K562 (cell line): ENCODE measurements at regions not wholly inside any gene's neighbourhood (a gene's known extent, or its start where the extent isn't known, plus 50 kb on each side); places are given as distances from the start of the nearest gene placed in this dataset.

Source experiments
- ATAC-seq: fragments of 200-7000 bp; cut with Tn5 transposase; 3 replicates; pipeline ENCODE4 v1.9.1; 2020; ENCODE audit warnings: moderate library complexity
- BruUV-seq: library from RNA; stranded (reverse); fragments of 400-500 nt; replicated peaks from 2 replicates; lab custom pipeline; 2021; lab: Mats Ljungman, UMichigan
- CTCF ChIA-PET: fragments of 300-600 bp; formaldehyde crosslinking; extraction: SDS; loops from one replicate; lab custom pipeline; 2021; ENCODE audit warnings: low intra/inter-chr PET ratio; lab: Yijun Ruan, JAX
- POLR2A ChIA-PET: fragments of 300-600, 350-650 bp; sonication (Branson Sonifier 250); formaldehyde crosslinking; extraction: SDS; loops from one replicate; lab custom pipeline; 2021; ENCODE audit warnings: antibody characterized with exemption, inconsistent platforms; lab: Yijun Ruan, JAX
- DNase-seq, 4 experiments: peaks; one replicate each; pipeline versions ENCODE4 v3.0.0 to v3.0.0-alpha.2; 2011 to 2018; ENCODE audit warnings: low spot score in 3 of 4, mixed read lengths in 3 of 4; ENCODE audit errors: extremely low read depth in 1 of 4
- FAIRE-seq: peaks from 2 replicates; lab custom pipeline; 2011; peaks lifted over from hg19 to GRCh38; lab: Jason Lieb, UNC
- H2AFZ ChIP-seq: 2 replicates; pipeline ENCODE4 v1.6.0; 2011; ENCODE audit warnings: low read depth, low read length, control low read depth, inconsistent platforms
- H3K27ac ChIP-seq: fragments of 200-600 bp; 3 replicates; pipeline ENCODE4 v1.8.0; 2011; ENCODE audit warnings: low read depth, mild to moderate bottlenecking, control low read depth, inconsistent platforms, low read length, moderate library complexity, mixed read lengths; ENCODE audit errors: extremely low read depth
- H3K27me3 ChIP-seq, 2 experiments: fragments of 300-600 bp in 1 of 2; 2 replicates in 1 of 2; 3 replicates in 1 of 2; pipeline versions ENCODE4 v1.6.0 to v1.8.0; 2011; ENCODE audit warnings: inconsistent platforms in 2 of 2, low read length in 2 of 2, mild to moderate bottlenecking in 1 of 2, mixed read lengths in 1 of 2, moderate library complexity in 1 of 2; ENCODE audit not compliant: control insufficient read depth in 2 of 2, insufficient read depth in 2 of 2
- H3K36me3 ChIP-seq: fragments of 300-600 bp; 3 replicates; pipeline ENCODE4 v1.8.0; 2011; ENCODE audit warnings: mild to moderate bottlenecking, low read length, inconsistent platforms; ENCODE audit not compliant: control insufficient read depth, insufficient read depth
- H3K4me1 ChIP-seq, 2 experiments: fragments of 200-600 bp in 1 of 2; replicated peaks in 1 of 2; 2 replicates in 1 of 2; 3 replicates in 1 of 2; pipeline versions ENCODE4 v1.5.1 to v1.8.0; 2011; ENCODE audit warnings: inconsistent platforms in 2 of 2, low read length in 2 of 2, mild to moderate bottlenecking in 1 of 2, mixed read lengths in 1 of 2, moderate library complexity in 1 of 2; ENCODE audit not compliant: control insufficient read depth in 2 of 2, insufficient read depth in 2 of 2
- H3K4me2 ChIP-seq: 2 replicates; pipeline ENCODE4 v1.6.1; 2011; ENCODE audit warnings: low read length, control low read depth, inconsistent platforms, mixed read lengths; ENCODE audit not compliant: insufficient read depth
- H3K4me3 ChIP-seq: fragments of 200-600 bp; sonication (generic), shearing (Covaris generic); 2 replicates; pipeline ENCODE4 v1.5.1; 2016; ENCODE audit warnings: control low read depth, inconsistent platforms
- H3K79me2 ChIP-seq: fragments of 200-600 bp; 3 replicates; pipeline ENCODE4 v1.8.0; 2011; ENCODE audit warnings: low read length, inconsistent platforms; ENCODE audit not compliant: control insufficient read depth, insufficient read depth
- H3K9ac ChIP-seq, 2 experiments: 2 replicates each; pipeline versions ENCODE4 v1.6.0 to v1.6.1; 2011; ENCODE audit warnings: low read depth in 2 of 2, low read length in 2 of 2, control low read depth in 1 of 2, inconsistent platforms in 1 of 2, mild to moderate bottlenecking in 1 of 2, mixed read lengths in 1 of 2; ENCODE audit not compliant: insufficient read depth in 1 of 2
- H3K9me1 ChIP-seq: one replicate; pipeline ENCODE4 v1.6.0; 2011; ENCODE audit warnings: inconsistent platforms, mild to moderate bottlenecking, low read length, moderate library complexity; ENCODE audit not compliant: control insufficient read depth, insufficient read depth
- H3K9me3 ChIP-seq: replicated peaks from 2 replicates; pipeline ENCODE4 v1.5.1; 2011; ENCODE audit warnings: low read depth, low read length, inconsistent platforms; ENCODE audit not compliant: control insufficient read depth, insufficient read depth
- H4K20me1 ChIP-seq: replicated peaks from 2 replicates; pipeline ENCODE4 v1.6.1; 2011; ENCODE audit warnings: low read length, inconsistent platforms, mixed read lengths; ENCODE audit not compliant: control insufficient read depth, insufficient read depth
- ELF1 ChIP-seq: fragments of 200-800 bp; sonication (Bioruptor generic); IDR thresholded peaks from 2 replicates; pipeline ENCODE4 v1.6.1; 2016; ENCODE audit warnings: missing genetic modification characterization, missing compliant biosample characterization
- SRF ChIP-seq, 2 experiments: fragments of 250-450, 450-650 bp in 1 of 2; sonication (Bioruptor Pico) in 1 of 2; sonication (generic) in 1 of 2; formaldehyde crosslinking; IDR thresholded peaks; 2 replicates each; pipeline versions ENCODE4 v1.5.0 to v1.5.1; 2020 to 2022; ENCODE audit warnings: mild to moderate bottlenecking in 1 of 2, missing genetic modification reagents in 1 of 2
- WGBS: fragments of 100-300 bp; shearing (Covaris generic); methylation state at CpG from one replicate; pipeline ENCODE4 v1.1.6; 2016; ENCODE audit warnings: low coverage, mixed read lengths; ENCODE audit not compliant: insufficient coverage; ENCODE audit errors: missing lambda C conversion rate; 5-methylcytosine and 5-hydroxymethylcytosine counted together
- in situ Hi-C: fragments of 300-500 bp; cut with MboI; formaldehyde crosslinking; loops from 4 replicates; pipeline ENCODE4 v1.15.0; 2018; ENCODE audit warnings: inconsistent platforms, mixed read lengths
- intact Hi-C: fragments of 100-400 bp; cut with micrococcal nuclease; formaldehyde crosslinking; loops from 2 replicates; pipeline ENCODE4 v1.14.2; 2022
- TF ChIP-seq, protein P1 (sequence below): sonication (generic); formaldehyde crosslinking; IDR thresholded peaks from 2 replicates; pipeline ENCODE4 v1.8.1; 2023; ENCODE audit warnings: missing genetic modification reagents, mild to moderate bottlenecking, borderline replicate concordance

DNA sequence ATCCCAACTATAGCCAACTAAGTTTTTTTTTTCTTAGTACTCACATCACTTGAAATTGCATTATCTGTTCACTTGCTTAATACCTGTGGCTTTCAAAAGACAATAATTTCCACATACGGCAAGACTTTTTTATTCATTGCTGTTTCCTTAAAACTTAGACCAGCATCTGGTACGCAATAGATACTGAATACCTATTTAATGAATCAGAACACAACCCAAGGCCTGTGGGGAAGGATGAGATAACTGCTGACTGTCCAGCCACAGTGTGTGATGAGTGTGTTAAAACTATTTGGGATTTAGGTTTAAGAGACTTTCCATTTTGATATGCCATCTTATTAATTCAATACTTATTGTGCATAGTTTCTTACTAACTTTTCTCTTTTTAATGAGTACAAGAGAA, 988.7 kb downstream of the NTRK3 start (continued):
- TF ChIP-seq, protein P1, sequence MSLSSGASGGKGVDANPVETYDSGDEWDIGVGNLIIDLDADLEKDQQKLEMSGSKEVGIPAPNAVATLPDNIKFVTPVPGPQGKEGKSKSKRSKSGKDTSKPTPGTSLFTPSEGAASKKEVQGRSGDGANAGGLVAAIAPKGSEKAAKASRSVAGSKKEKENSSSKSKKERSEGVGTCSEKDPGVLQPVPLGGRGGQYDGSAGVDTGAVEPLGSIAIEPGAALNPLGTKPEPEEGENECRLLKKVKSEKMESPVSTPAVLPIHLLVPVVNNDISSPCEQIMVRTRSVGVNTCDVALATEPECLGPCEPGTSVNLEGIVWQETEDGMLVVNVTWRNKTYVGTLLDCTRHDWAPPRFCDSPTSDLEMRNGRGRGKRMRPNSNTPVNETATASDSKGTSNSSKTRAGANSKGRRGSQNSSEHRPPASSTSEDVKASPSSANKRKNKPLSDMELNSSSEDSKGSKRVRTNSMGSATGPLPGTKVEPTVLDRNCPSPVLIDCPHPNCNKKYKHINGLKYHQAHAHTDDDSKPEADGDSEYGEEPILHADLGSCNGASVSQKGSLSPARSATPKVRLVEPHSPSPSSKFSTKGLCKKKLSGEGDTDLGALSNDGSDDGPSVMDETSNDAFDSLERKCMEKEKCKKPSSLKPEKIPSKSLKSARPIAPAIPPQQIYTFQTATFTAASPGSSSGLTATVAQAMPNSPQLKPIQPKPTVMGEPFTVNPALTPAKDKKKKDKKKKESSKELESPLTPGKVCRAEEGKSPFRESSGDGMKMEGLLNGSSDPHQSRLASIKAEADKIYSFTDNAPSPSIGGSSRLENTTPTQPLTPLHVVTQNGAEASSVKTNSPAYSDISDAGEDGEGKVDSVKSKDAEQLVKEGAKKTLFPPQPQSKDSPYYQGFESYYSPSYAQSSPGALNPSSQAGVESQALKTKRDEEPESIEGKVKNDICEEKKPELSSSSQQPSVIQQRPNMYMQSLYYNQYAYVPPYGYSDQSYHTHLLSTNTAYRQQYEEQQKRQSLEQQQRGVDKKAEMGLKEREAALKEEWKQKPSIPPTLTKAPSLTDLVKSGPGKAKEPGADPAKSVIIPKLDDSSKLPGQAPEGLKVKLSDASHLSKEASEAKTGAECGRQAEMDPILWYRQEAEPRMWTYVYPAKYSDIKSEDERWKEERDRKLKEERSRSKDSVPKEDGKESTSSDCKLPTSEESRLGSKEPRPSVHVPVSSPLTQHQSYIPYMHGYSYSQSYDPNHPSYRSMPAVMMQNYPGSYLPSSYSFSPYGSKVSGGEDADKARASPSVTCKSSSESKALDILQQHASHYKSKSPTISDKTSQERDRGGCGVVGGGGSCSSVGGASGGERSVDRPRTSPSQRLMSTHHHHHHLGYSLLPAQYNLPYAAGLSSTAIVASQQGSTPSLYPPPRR, result no peak

DNA sequence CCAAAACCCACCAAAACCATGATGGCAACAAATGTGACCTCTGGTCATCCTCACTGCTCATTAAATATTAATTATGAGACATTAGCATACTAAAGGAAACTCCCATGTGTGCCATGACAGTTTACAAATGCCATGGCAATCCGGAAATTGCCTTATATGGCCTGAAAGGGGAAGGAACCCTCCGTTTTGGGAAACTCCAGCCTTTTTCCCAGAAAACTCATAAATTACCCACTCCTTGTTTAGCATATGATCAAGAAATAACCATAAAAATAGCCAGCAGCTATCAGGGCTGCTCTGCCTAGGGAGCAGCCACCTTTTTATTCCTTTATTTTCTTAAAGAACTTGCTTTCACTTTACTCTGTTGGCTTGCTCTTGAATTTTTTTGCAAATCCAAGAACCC, 992.7 kb downstream of the NTRK3 start:
- Histone ChIP-seq H3K27me3 (no peaks in the 10 kb centered on the region), H3K9ac (no peak overlapping the region), H3K27ac (no peak overlapping the region), H3K9me3 (no peaks in the 10 kb centered on the region; the same call in none of the 2 replicates), H3K36me3 (no peaks in the 10 kb centered on the region), H3K4me1 (no peaks in the 10 kb centered on the region), H4K20me1 (no peaks in the 10 kb centered on the region), H3K4me3 (no peak overlapping the region), H3K4me2 (no peak overlapping the region), H2AFZ (no peak overlapping the region), H3K9me1 (no peaks in the 10 kb centered on the region), H3K79me2 (no peaks in the 10 kb centered on the region)
- intact Hi-C loops (no loop called here), in situ Hi-C loops (no loop called here)
- TF ChIP-seq ELF1 (no peak), SRF (CRISPR knock-in tag; IDR thresholded peaks at IDR 0.05) (peak in 1 of 2 experiments; percentile 77; a peak in 1 of 4 replicates)
- ChIA-PET POLR2A (no interaction called here), CTCF (no interaction called here)
- no TSS peak for BruUV-seq
- ATAC-seq, result no peak
- 0% methylated on average over 2 of the region's 2 CpGs for WGBS
- DNase-seq, result no peak
- no peak for FAIRE-seq
